ENCODE measurements at regions not wholly inside any gene's neighbourhood (a gene's known extent, or its start where the extent isn't known, plus 50 kb on each side); places are given as distances from the start of the nearest gene placed in this dataset.
"Not testable (repeated sequence)": the region's sequence is repeated elsewhere in the genome, so short reads cannot be mapped to it uniquely, and the experiment has no call there.

- TF ChIP-seq CTCF (IDR thresholded peaks at IDR 0.05; ENCODE audit: insufficient read depth, low read length, poor library complexity, severe bottlenecking), result no peak
- no peaks in the 10 kb centered on the region for H3K27me3 ChIP-seq (ENCODE audit: control insufficient read depth, insufficient read depth, low read length)
- H3K4me3 ChIP-seq (ENCODE audit: low read depth, low read length), result no peak overlapping the region
- no peaks in the 10 kb centered on the region for H3K36me3 ChIP-seq (ENCODE audit: control insufficient read depth, insufficient read depth, low read length)
- DNase-seq (ENCODE audit: low read depth), result no peak
Observed at GRCh38 chr11:33989461-33989860, 62.1 kb upstream of the CAPRIN1 start.

DNA sequence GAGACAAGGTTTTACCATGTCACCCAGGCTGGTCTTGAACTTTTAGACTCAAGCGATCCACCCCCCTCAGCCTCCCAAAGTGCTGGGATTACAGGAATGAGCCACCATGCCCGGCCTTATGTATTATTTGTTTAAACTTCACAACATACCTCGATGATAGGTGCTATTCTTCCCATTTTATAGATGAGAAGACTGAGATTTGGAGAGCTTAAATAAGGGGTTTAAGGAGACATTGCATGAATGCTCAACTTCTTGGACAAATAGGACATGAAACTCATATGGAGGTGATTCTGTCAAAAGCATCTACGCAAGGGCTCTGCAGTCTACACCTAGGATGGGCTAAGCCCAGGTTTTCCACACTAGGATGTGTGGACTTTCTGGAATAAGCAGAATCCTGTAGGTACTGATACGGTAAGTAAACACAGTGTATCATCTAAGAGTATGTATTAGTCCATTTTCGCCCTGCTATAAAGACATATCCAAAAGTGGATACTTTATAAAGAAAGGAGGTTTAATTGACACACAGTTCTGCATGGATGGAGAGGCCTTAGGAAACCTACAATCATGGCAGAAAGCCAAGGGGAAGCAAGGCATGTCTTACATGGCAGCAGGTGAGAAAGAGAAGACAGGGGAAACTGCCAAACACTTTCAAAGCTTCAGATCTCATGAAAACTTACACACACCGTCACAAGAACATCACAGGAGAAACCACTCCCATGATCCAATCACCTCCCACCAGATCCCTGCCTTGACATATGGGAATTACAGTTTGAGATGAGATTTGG lies 62.8 kb upstream of the CAPRIN1 start:
- DNase-seq (ENCODE audit: low read depth), result no peak
- no peak overlapping the region for H3K4me3 ChIP-seq (ENCODE audit: low read depth, low read length)
- TF ChIP-seq CTCF (IDR thresholded peaks at IDR 0.05; ENCODE audit: insufficient read depth, low read length, poor library complexity, severe bottlenecking), result no peak
- no peaks in the 10 kb centered on the region for H3K36me3 ChIP-seq (ENCODE audit: control insufficient read depth, insufficient read depth, low read length)
- no peaks in the 10 kb centered on the region for H3K27me3 ChIP-seq (ENCODE audit: control insufficient read depth, insufficient read depth, low read length)

- peak; percentile 34 for DNase-seq (ENCODE audit: low read depth)
- Histone ChIP-seq H3K4me3 (ENCODE audit: low read depth, low read length) (no peak overlapping the region), H3K36me3 (ENCODE audit: control insufficient read depth, insufficient read depth, low read length) (no peaks in the 10 kb centered on the region), H3K27me3 (ENCODE audit: control insufficient read depth, insufficient read depth, low read length) (no peaks in the 10 kb centered on the region)
- TF ChIP-seq CTCF (IDR thresholded peaks at IDR 0.05; ENCODE audit: insufficient read depth, low read length, poor library complexity, severe bottlenecking), result peak; percentile 68
Observed at GRCh38 chr11:33987975-33988580, 63.5 kb upstream of the CAPRIN1 start.

DNA sequence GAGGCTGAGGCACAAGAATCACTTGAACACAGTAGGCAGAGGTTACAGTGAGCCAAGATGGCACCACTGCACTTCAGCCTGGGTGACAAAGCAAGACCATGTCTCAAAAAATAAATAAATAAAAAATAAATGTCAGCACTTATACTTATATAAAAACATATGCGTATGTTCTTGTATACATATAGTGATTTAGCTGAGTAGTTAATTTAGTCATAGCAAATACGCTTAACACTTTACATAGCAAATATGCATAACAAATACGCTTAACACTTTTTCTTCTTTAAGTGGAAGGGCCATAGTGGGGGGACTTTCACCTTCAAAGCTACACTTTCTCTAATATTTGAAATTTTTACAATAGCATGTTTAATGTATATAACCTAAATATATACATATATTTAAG lies 64.0 kb upstream of the CAPRIN1 start:
- no peak for TF ChIP-seq CTCF (IDR thresholded peaks at IDR 0.05; ENCODE audit: insufficient read depth, low read length, poor library complexity, severe bottlenecking)
- no peaks in the 10 kb centered on the region for H3K36me3 ChIP-seq (ENCODE audit: control insufficient read depth, insufficient read depth, low read length)
- no peaks in the 10 kb centered on the region for H3K27me3 ChIP-seq (ENCODE audit: control insufficient read depth, insufficient read depth, low read length)
- H3K4me3 ChIP-seq (ENCODE audit: low read depth, low read length), result no peak overlapping the region
- no peak for DNase-seq (ENCODE audit: low read depth)

- H3K36me3 ChIP-seq (ENCODE audit: control insufficient read depth, insufficient read depth, low read length); DNase-seq (ENCODE audit: low read depth); H3K4me3 ChIP-seq (ENCODE audit: low read depth, low read length); H3K27me3 ChIP-seq (ENCODE audit: control insufficient read depth, insufficient read depth, low read length): not testable (repeated sequence)
Observed at GRCh38 chr11:33986597-33987501, 64.7 kb upstream of the CAPRIN1 start.
